HUES48 (cell line): ENCODE measurements at regions not wholly inside any gene's neighbourhood (a gene's known extent, or its start where the extent isn't known, plus 50 kb on each side); places are given as distances from the start of the nearest gene placed in this dataset.
"Not testable (repeated sequence)": the region's sequence is repeated elsewhere in the genome, so short reads cannot be mapped to it uniquely, and the experiment has no call there.

Source experiments
- H3K27ac ChIP-seq: one replicate; pipeline ENCODE4 v1.7.0; 2013; ENCODE audit warnings: low read depth, low read length, inconsistent platforms
- H3K27me3 ChIP-seq: 2 replicates; pipeline ENCODE4 v1.6.1; 2013; ENCODE audit warnings: mild to moderate bottlenecking, low read length; ENCODE audit not compliant: control insufficient read depth, insufficient read depth
- H3K36me3 ChIP-seq: 2 replicates; pipeline ENCODE4 v1.6.1; 2013; ENCODE audit warnings: low read length; ENCODE audit not compliant: control insufficient read depth, insufficient read depth
- H3K4me1 ChIP-seq: 2 replicates; pipeline ENCODE4 v1.6.1; 2013; ENCODE audit warnings: mild to moderate bottlenecking, low read length; ENCODE audit not compliant: control insufficient read depth, insufficient read depth
- H3K4me3 ChIP-seq: 2 replicates; pipeline ENCODE4 v1.5.1; 2013; ENCODE audit warnings: mild to moderate bottlenecking, low read depth, low read length
- H3K9ac ChIP-seq: 2 replicates; pipeline ENCODE4 v1.6.1; 2013; ENCODE audit warnings: mild to moderate bottlenecking, low read depth, low read length, moderate library complexity
- H3K9me3 ChIP-seq: 2 replicates; pipeline ENCODE4 v1.6.1; 2013; ENCODE audit warnings: low read length; ENCODE audit not compliant: control insufficient read depth, insufficient read depth

GRCh38 chr11:134727204-134727603 is 315.2 kb upstream of the B3GAT1 start:
- no peaks in the 10 kb centered on the region for H3K27me3 ChIP-seq
- H3K36me3 ChIP-seq = no peaks in the 10 kb centered on the region
- H3K27ac ChIP-seq = no peak overlapping the region
- no peaks in the 10 kb centered on the region for H3K9me3 ChIP-seq
- no peak overlapping the region for H3K4me3 ChIP-seq
- no peak overlapping the region for H3K9ac ChIP-seq
- peaks cover 27% of the 10 kb centered on the region for H3K4me1 ChIP-seq

GRCh38 chr11:134725716-134726639 is 313.9 kb upstream of the B3GAT1 start:
- Histone ChIP-seq H3K9me3 (no peaks in the 10 kb centered on the region), H3K27ac (no peak overlapping the region), H3K27me3 (no peaks in the 10 kb centered on the region), H3K36me3 (no peaks in the 10 kb centered on the region), H3K9ac (no peak overlapping the region), H3K4me1 (peaks cover 15% of the 10 kb centered on the region), H3K4me3 (no peak overlapping the region)

GRCh38 chr11:134725211-134725610 is 313.2 kb upstream of the B3GAT1 start:
- H3K27ac ChIP-seq = no peak overlapping the region
- no peak overlapping the region for H3K4me3 ChIP-seq

GRCh38 chr11:134724779-134725140 is 312.7 kb upstream of the B3GAT1 start:
- peaks cover 3% of the 10 kb centered on the region for H3K4me1 ChIP-seq
- no peaks in the 10 kb centered on the region for H3K9me3 ChIP-seq
- no peak overlapping the region for H3K27ac ChIP-seq
- no peaks in the 10 kb centered on the region for H3K36me3 ChIP-seq
- H3K9ac ChIP-seq = no peak overlapping the region
- H3K4me3 ChIP-seq = no peak overlapping the region
- no peaks in the 10 kb centered on the region for H3K27me3 ChIP-seq

More at GRCh38 chr11:134725211-134725610, 313.2 kb upstream of the B3GAT1 start:
- Histone ChIP-seq H3K4me1 (peaks cover 7% of the 10 kb centered on the region), H3K27me3 (no peaks in the 10 kb centered on the region), H3K9ac (no peak overlapping the region), H3K9me3 (no peaks in the 10 kb centered on the region), H3K36me3 (no peaks in the 10 kb centered on the region)

GRCh38 chr11:134724106-134724778 is 312.2 kb upstream of the B3GAT1 start:
- H3K9ac ChIP-seq = no peak overlapping the region
- H3K4me1 ChIP-seq = no peaks in the 10 kb centered on the region
- no peaks in the 10 kb centered on the region for H3K27me3 ChIP-seq
- no peaks in the 10 kb centered on the region for H3K36me3 ChIP-seq
- no peak overlapping the region for H3K27ac ChIP-seq
- H3K4me3 ChIP-seq = no peak overlapping the region
- H3K9me3 ChIP-seq = no peaks in the 10 kb centered on the region

GRCh38 chr11:134720691-134721070 is 308.6 kb upstream of the B3GAT1 start:
- not testable (repeated sequence) for H3K4me1 ChIP-seq, H3K27ac ChIP-seq, H3K9ac ChIP-seq

GRCh38 chr11:134719940-134720690 is 308.1 kb upstream of the B3GAT1 start:
- not testable (repeated sequence) for H3K9me3 ChIP-seq, H3K27ac ChIP-seq, H3K9ac ChIP-seq, H3K4me1 ChIP-seq, H3K4me3 ChIP-seq, H3K36me3 ChIP-seq, H3K27me3 ChIP-seq

More at GRCh38 chr11:134720691-134721070, 308.6 kb upstream of the B3GAT1 start:
- not testable (repeated sequence) for H3K9me3 ChIP-seq, H3K36me3 ChIP-seq, H3K4me3 ChIP-seq, H3K27me3 ChIP-seq

GRCh38 chr11:134719397-134719796 is 307.4 kb upstream of the B3GAT1 start:
- Histone ChIP-seq H3K36me3 (no peaks in the 10 kb centered on the region), H3K9ac (no peak overlapping the region), H3K27ac (no peak overlapping the region), H3K9me3 (no peaks in the 10 kb centered on the region), H3K4me3 (no peak overlapping the region), H3K27me3 (no peaks in the 10 kb centered on the region), H3K4me1 (no peaks in the 10 kb centered on the region)

GRCh38 chr11:134716582-134716981 is 304.5 kb upstream of the B3GAT1 start:
- no peaks in the 10 kb centered on the region for H3K27me3 ChIP-seq
- H3K9ac ChIP-seq = no peak overlapping the region
- H3K9me3 ChIP-seq = no peaks in the 10 kb centered on the region
- H3K36me3 ChIP-seq = no peaks in the 10 kb centered on the region
- H3K4me3 ChIP-seq = no peak overlapping the region
- H3K4me1 ChIP-seq = no peaks in the 10 kb centered on the region
- no peak overlapping the region for H3K27ac ChIP-seq

GRCh38 chr11:134714021-134714656 is 302.1 kb upstream of the B3GAT1 start:
- no peaks in the 10 kb centered on the region for H3K36me3 ChIP-seq
- H3K27me3 ChIP-seq = no peaks in the 10 kb centered on the region
- H3K9ac ChIP-seq = no peak overlapping the region
- no peaks in the 10 kb centered on the region for H3K9me3 ChIP-seq
- H3K4me3 ChIP-seq = no peak overlapping the region
- no peak overlapping the region for H3K27ac ChIP-seq
- H3K4me1 ChIP-seq = no peaks in the 10 kb centered on the region
